Natural killer cell (primary cell): ENCODE measurements at regions not wholly inside any gene's neighbourhood (a gene's known extent, or its start where the extent isn't known, plus 50 kb on each side); places are given as distances from the start of the nearest gene placed in this dataset.

Experiments
- ATAC-seq, 3 donors: fragments of 150-1000 bp in 2 of 3; fragments of 200-7000 bp in 1 of 3; cut with Tn5 transposase; 1 replicate in 1 of 3; 2 replicates in 2 of 3; pipeline ENCODE4 v1.10.0; 2021; ENCODE audit warnings: mild to moderate bottlenecking in 2 of 3, moderate library complexity in 2 of 3
- DNase-seq, 2 donors: peaks; one replicate each; pipeline versions ENCODE4 v3.0.0 to v3.0.0-alpha.2; 2013 to 2021; ENCODE audit warnings: mixed read lengths in 1 of 2
- H3K27ac ChIP-seq: one replicate; pipeline ENCODE4 v1.5.1; 2013; ENCODE audit warnings: mild to moderate bottlenecking, low read length
- H3K27me3 ChIP-seq: one replicate; pipeline ENCODE4 v1.6.1; 2013; ENCODE audit warnings: low read length; ENCODE audit not compliant: control insufficient read depth, insufficient read depth
- H3K36me3 ChIP-seq: one replicate; pipeline ENCODE4 v1.6.1; 2013; ENCODE audit warnings: low read length; ENCODE audit not compliant: control insufficient read depth, insufficient read depth
- H3K4me1 ChIP-seq: one replicate; pipeline ENCODE4 v1.6.1; 2013; ENCODE audit warnings: low read length; ENCODE audit not compliant: control insufficient read depth, insufficient read depth
- H3K4me3 ChIP-seq: one replicate; pipeline ENCODE4 v1.5.1; 2013; ENCODE audit warnings: low read length
- H3K9me3 ChIP-seq: one replicate; pipeline ENCODE4 v1.6.1; 2013; ENCODE audit warnings: low read length; ENCODE audit not compliant: control insufficient read depth, insufficient read depth
- H3K27ac Mint-ChIP-seq, 2 donors: one replicate each; pipeline ENCODE4 v1.8.0; 2022; ENCODE audit warnings: mild to moderate bottlenecking in 2 of 2, mixed read lengths in 2 of 2, moderate library complexity in 1 of 2
- H3K27me3 Mint-ChIP-seq, 2 donors: one replicate each; pipeline ENCODE4 v1.8.0; 2022; ENCODE audit warnings: low read depth in 2 of 2, mixed read lengths in 2 of 2
- H3K36me3 Mint-ChIP-seq: one replicate; pipeline ENCODE4 v1.8.0; 2022; ENCODE audit warnings: mixed read lengths
- H3K4me1 Mint-ChIP-seq, 2 donors: one replicate each; pipeline ENCODE4 v1.8.0; 2022; ENCODE audit warnings: mixed read lengths in 2 of 2
- H3K4me3 Mint-ChIP-seq: one replicate; pipeline ENCODE4 v1.8.0; 2022; ENCODE audit warnings: mild to moderate bottlenecking, moderate library complexity, mixed read lengths
- H3K9me3 Mint-ChIP-seq, 2 donors: one replicate each; pipeline ENCODE4 v1.8.0; 2022; ENCODE audit warnings: mixed read lengths in 2 of 2
- WGBS: methylation state at CpG from one replicate; pipeline ENCODE4 v1.1.7; 2013; ENCODE audit warnings: missing lambda C conversion rate; ENCODE audit not compliant: insufficient coverage; 5-methylcytosine and 5-hydroxymethylcytosine counted together
- intact Hi-C: fragments of 100-400 bp; cut with micrococcal nuclease; formaldehyde crosslinking; loops from one replicate; pipeline ENCODE4 v1.14.2; 2022
- TF ChIP-seq, protein P1 (sequence below): fragments of 200-600 bp; IDR thresholded peaks from one replicate; pipeline ENCODE4 v1.8.0; 2022; ENCODE audit warnings: antibody characterized with exemption

DNA sequence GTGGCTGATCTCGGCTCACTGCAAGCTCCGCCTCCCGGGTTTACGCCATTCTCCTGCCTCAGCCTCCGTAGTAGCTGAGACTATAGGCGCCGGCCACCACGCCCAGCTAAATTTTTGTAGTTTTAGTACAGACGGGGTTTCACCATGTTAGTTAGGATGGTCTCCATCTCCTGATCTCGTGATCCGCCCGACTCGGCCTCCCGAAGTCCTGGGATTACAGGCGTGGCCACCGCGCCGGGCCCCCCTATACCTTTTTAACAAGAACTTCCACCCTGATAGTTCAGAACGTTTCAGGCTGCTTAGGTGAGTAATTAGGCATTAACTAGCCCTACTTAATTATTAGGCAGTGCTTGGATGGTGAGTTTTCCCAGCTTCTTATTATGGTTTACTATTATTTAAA is 552.5 kb downstream of the BCKDHB start:
- DNase-seq (no peak), ATAC-seq (no peak)
- Mint-ChIP-seq H3K4me1 (no peaks in the 10 kb centered on the region), H3K27me3 (no peaks in the 10 kb centered on the region), H3K36me3 (no peaks in the 10 kb centered on the region), H3K4me3 (no peak overlapping the region), H3K27ac (no peak overlapping the region), H3K9me3 (peaks cover 0 to 4% of the 10 kb centered on the region in 2 donors)
- WGBS = 91% methylated on average over 18 of the region's 19 CpGs
- Histone ChIP-seq H3K36me3 (no peaks in the 10 kb centered on the region), H3K27ac (no peak overlapping the region), H3K4me1 (no peaks in the 10 kb centered on the region), H3K4me3 (no peak overlapping the region), H3K27me3 (no peaks in the 10 kb centered on the region), H3K9me3 (no peaks in the 10 kb centered on the region)
- intact Hi-C loops = no loop called here
- TF ChIP-seq, protein P1, sequence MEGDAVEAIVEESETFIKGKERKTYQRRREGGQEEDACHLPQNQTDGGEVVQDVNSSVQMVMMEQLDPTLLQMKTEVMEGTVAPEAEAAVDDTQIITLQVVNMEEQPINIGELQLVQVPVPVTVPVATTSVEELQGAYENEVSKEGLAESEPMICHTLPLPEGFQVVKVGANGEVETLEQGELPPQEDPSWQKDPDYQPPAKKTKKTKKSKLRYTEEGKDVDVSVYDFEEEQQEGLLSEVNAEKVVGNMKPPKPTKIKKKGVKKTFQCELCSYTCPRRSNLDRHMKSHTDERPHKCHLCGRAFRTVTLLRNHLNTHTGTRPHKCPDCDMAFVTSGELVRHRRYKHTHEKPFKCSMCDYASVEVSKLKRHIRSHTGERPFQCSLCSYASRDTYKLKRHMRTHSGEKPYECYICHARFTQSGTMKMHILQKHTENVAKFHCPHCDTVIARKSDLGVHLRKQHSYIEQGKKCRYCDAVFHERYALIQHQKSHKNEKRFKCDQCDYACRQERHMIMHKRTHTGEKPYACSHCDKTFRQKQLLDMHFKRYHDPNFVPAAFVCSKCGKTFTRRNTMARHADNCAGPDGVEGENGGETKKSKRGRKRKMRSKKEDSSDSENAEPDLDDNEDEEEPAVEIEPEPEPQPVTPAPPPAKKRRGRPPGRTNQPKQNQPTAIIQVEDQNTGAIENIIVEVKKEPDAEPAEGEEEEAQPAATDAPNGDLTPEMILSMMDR = no peak

DNA sequence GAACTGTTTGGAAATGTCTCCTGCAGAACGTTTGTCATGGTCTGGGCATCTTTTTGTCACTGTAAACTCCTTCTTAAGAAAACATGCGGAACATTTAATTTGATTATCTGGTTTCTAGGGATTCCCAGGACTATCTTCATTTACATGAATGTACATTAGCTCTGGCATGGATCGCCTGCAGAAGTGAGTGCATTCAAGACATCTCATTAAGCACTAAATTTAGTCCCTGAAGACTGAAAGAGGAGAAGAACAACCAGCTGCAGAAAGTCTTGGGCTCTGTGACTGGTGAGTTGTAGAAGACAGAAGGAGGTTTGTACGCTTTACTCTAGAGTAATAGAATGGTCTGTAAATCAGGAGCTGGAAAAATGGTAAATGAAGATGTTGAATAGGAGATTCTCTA is 540.7 kb downstream of the BCKDHB start:
- intact Hi-C loops = no loop called here
- TF ChIP-seq, protein P1 = no peak
- 80% methylated on average over 4 of the region's 4 CpGs for WGBS
- Mint-ChIP-seq H3K27ac (no peak overlapping the region), H3K4me3 (no peak overlapping the region), H3K27me3 (no peaks in the 10 kb centered on the region), H3K36me3 (no peaks in the 10 kb centered on the region), H3K9me3 (peaks cover 3 to 8% of the 10 kb centered on the region in 2 donors), H3K4me1 (no peaks in the 10 kb centered on the region)
- Histone ChIP-seq H3K9me3 (no peaks in the 10 kb centered on the region), H3K4me1 (no peaks in the 10 kb centered on the region), H3K27me3 (no peaks in the 10 kb centered on the region), H3K36me3 (no peaks in the 10 kb centered on the region), H3K4me3 (no peak overlapping the region), H3K27ac (no peak overlapping the region)
- ATAC-seq (no peak), DNase-seq (no peak)

DNA sequence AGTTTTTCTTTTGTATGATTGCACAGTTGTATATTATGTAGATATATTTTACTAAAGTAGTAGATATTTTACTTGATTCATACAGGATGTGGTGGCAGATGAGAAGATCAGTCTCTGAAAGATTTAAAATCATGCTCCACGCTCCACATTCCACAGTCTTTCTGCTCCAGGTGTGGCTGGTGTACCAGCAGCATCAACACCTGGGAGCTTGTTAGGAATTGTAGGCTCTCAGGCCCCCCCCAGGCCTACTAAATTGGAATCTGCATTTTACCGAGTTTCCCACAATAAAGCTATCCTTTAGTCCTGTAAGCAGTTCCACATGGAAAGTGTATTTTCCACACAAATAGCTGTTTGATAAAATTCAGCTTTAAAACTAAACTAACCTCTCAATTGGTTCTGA is 537.4 kb downstream of the BCKDHB start:
- Histone ChIP-seq H3K27me3 (no peaks in the 10 kb centered on the region), H3K4me3 (no peak overlapping the region), H3K4me1 (no peaks in the 10 kb centered on the region), H3K36me3 (no peaks in the 10 kb centered on the region), H3K9me3 (no peaks in the 10 kb centered on the region), H3K27ac (no peak overlapping the region)
- no peak for ATAC-seq
- Mint-ChIP-seq H3K27ac (no peak overlapping the region), H3K9me3 (no peaks in the 10 kb centered on the region), H3K4me1 (peaks cover 4 to 7% of the 10 kb centered on the region in 2 donors), H3K27me3 (no peaks in the 10 kb centered on the region), H3K4me3 (no peak overlapping the region), H3K36me3 (no peaks in the 10 kb centered on the region)
- intact Hi-C loops = no loop called here
- TF ChIP-seq, protein P1 = no peak
- 79% methylated on average over 2 of the region's 2 CpGs for WGBS
- no peak for DNase-seq

DNA sequence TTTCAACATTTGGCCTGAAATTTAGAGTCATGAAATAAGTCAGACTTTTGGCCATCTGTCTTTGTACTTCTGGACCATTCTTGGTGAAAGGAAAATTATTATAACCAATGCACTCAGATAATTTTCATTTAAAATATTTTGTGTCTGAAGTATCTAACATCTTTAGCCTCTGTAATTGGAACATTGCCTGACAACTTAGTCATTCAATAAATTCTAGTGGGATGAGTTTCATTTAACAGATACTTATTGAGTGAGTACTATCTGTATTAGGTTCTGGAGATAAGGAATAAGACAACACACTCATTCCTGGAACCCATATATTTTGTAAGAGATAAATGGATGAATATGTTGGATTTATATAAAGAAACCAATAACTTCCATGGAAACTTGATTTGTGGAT is 536.0 kb downstream of the BCKDHB start:
- peaks cover 8 to 12% of the 10 kb centered on the region in 2 donors for H3K4me1 Mint-ChIP-seq
- no peaks in the 10 kb centered on the region for H3K36me3 Mint-ChIP-seq
- H3K9me3 Mint-ChIP-seq = no peaks in the 10 kb centered on the region
- no peak overlapping the region for H3K27ac ChIP-seq
- H3K4me1 ChIP-seq = no peaks in the 10 kb centered on the region
- TF ChIP-seq, protein P1 = no peak
- H3K27me3 Mint-ChIP-seq = no peaks in the 10 kb centered on the region
- H3K27ac Mint-ChIP-seq = no peak overlapping the region
- no peak for DNase-seq
- no peaks in the 10 kb centered on the region for H3K27me3 ChIP-seq
- no peak overlapping the region for H3K4me3 ChIP-seq
- H3K4me3 Mint-ChIP-seq = no peak overlapping the region
- intact Hi-C loops = no loop called here
- no peak for ATAC-seq
- H3K36me3 ChIP-seq = no peaks in the 10 kb centered on the region
- no peaks in the 10 kb centered on the region for H3K9me3 ChIP-seq
